Psoas muscle (tissue), 7 donors: ENCODE measurements at regions not wholly inside any gene's neighbourhood (a gene's known extent, or its start where the extent isn't known, plus 50 kb on each side); places are given as distances from the start of the nearest gene placed in this dataset.
A peak's percentile ranks its signal among the peaks of the same experiment; 100 is the strongest.

Experiments
- ATAC-seq, 4 donors: fragments of 200-7000 bp; cut with Tn5 transposase; one replicate each; pipeline ENCODE4 v1.9.1; 2020; ENCODE audit warnings: moderate library complexity in 3 of 4, mild to moderate bottlenecking in 2 of 4
- DNase-seq, 2 donors: peaks; one replicate each; pipeline ENCODE4 v3.0.0-alpha.2; 2020
- H3K27ac ChIP-seq: fragments of 200-600 bp; one replicate; pipeline ENCODE4 v1.8.0; 2022
- H3K27me3 ChIP-seq, 3 donors: fragments of 200-600 bp in 1 of 3; one replicate each; pipeline versions ENCODE4 v1.6.1 to v1.8.0; 2013 to 2022; ENCODE audit warnings: low read length in 2 of 3, mild to moderate bottlenecking in 2 of 3, moderate library complexity in 1 of 3; ENCODE audit not compliant: insufficient read depth in 3 of 3
- H3K36me3 ChIP-seq, 2 donors: fragments of 200-600 bp in 1 of 2; one replicate each; pipeline versions ENCODE4 v1.6.1 to v1.8.0; 2013 to 2022; ENCODE audit warnings: low read depth in 1 of 2, mild to moderate bottlenecking in 1 of 2, moderate library complexity in 1 of 2; ENCODE audit not compliant: insufficient read depth in 1 of 2
- H3K4me1 ChIP-seq: fragments of 200-600 bp; one replicate; pipeline ENCODE4 v1.8.0; 2022
- H3K4me3 ChIP-seq: fragments of 200-600 bp; one replicate; pipeline ENCODE4 v1.8.0; 2022; ENCODE audit warnings: mild to moderate bottlenecking
- H3K9me3 ChIP-seq: fragments of 200-600 bp; one replicate; pipeline ENCODE4 v1.8.0; 2022
- WGBS, 3 donors: extraction: QIAGEN DNeasy Blood & Tissue Kit; methylation state at CpG; one replicate each; pipeline versions ENCODE4 v1.1.6 to v1.1.7; 2013; 5-methylcytosine and 5-hydroxymethylcytosine counted together
- intact Hi-C, 2 donors: fragments of 100-400 bp; cut with DNase I; formaldehyde crosslinking; loops; one replicate each; pipeline versions ENCODE4 v1.11.0 to v1.14.2; 2022
- TF ChIP-seq, protein P1 (sequence below): fragments of 200-600 bp; IDR thresholded peaks from one replicate; pipeline ENCODE4 v1.8.0; 2022; ENCODE audit warnings: antibody characterized with exemption
- donor health status: healthy with polysubstance abuse.
- donor health status: DM: no; HTN: no; CAD: no; lungs with moderate emphysema.
- donor health status: Bipolar disorder and iron deficiency.
- donor health status: healthy.
- donor health status: DM: yes; HTN: yes; CAD: no.
- donor health status: DM: no; HTN: no; CAD: no.
- donor health status: DM: yes; HTN: yes; CAD: no.

DNA sequence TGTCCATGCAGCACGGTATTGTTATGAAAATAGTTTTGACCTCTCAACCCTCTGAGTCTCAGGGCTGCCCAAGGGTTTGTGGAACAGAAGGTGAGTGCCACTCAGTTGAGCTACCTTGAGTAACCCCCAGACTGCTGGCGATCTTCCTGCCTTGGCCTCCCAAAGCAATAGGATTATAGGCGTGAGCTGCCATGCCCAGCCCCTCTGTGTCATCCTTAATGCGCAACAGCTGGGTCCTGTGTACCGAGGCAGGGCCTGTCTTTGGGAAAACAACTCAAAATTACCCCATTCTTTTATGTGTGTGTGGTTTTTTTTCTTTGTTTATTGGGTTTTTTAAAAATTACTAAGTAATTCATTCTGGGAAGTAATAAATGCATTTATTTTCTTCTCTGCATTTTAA is 78.3 kb upstream of the TPM1 start:
- H3K27ac ChIP-seq: no peak overlapping the region
- no peaks in the 10 kb centered on the region for H3K36me3 ChIP-seq
- peak in 1 of 2 donors; percentile 69 for DNase-seq
- peaks cover 9% of the 10 kb centered on the region for H3K4me1 ChIP-seq
- H3K9me3 ChIP-seq: no peaks in the 10 kb centered on the region
- H3K4me3 ChIP-seq: no peak overlapping the region
- TF ChIP-seq, protein P1, sequence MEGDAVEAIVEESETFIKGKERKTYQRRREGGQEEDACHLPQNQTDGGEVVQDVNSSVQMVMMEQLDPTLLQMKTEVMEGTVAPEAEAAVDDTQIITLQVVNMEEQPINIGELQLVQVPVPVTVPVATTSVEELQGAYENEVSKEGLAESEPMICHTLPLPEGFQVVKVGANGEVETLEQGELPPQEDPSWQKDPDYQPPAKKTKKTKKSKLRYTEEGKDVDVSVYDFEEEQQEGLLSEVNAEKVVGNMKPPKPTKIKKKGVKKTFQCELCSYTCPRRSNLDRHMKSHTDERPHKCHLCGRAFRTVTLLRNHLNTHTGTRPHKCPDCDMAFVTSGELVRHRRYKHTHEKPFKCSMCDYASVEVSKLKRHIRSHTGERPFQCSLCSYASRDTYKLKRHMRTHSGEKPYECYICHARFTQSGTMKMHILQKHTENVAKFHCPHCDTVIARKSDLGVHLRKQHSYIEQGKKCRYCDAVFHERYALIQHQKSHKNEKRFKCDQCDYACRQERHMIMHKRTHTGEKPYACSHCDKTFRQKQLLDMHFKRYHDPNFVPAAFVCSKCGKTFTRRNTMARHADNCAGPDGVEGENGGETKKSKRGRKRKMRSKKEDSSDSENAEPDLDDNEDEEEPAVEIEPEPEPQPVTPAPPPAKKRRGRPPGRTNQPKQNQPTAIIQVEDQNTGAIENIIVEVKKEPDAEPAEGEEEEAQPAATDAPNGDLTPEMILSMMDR: no peak
- intact Hi-C loops: no loop called here
- H3K27me3 ChIP-seq: no peaks in the 10 kb centered on the region
- 42 to 57% (median 43%) methylated on average over 5 of the region's 5 CpGs for WGBS, 3 donors
- peak; percentile 24 to 86 (median 70) for ATAC-seq

- WGBS, 3 donors: 82 to 88% (median 86%) methylated on average over 4 of the region's 4 CpGs
- H3K9me3 ChIP-seq: no peaks in the 10 kb centered on the region
- TF ChIP-seq, protein P1: no peak
- peaks cover 9% of the 10 kb centered on the region for H3K4me1 ChIP-seq
- no peaks in the 10 kb centered on the region for H3K36me3 ChIP-seq
- intact Hi-C loops: no loop called here
- ATAC-seq (peak in 2 of 4 donors; percentile 52 to 60), DNase-seq (no peak)
- H3K27ac ChIP-seq: no peak overlapping the region
- no peaks in the 10 kb centered on the region for H3K27me3 ChIP-seq
- H3K4me3 ChIP-seq: no peak overlapping the region
Measured at GRCh38 chr15:62966294-62967078, 76.1 kb upstream of the TPM1 start.

- Histone ChIP-seq H3K9me3 (no peaks in the 10 kb centered on the region), H3K36me3 (no peaks in the 10 kb centered on the region), H3K4me3 (no peak overlapping the region), H3K27me3 (no peaks in the 10 kb centered on the region), H3K4me1 (peaks cover 9% of the 10 kb centered on the region), H3K27ac (no peak overlapping the region)
- DNase-seq (no peak), ATAC-seq (no peak)
- 81 to 87% (median 83%) methylated on average over 7 of the region's 7 CpGs for WGBS, 3 donors
- TF ChIP-seq, protein P1: no peak
- intact Hi-C loops: no loop called here
Measured at GRCh38 chr15:62968699-62969098, 73.8 kb upstream of the TPM1 start.

- Histone ChIP-seq H3K27ac (no peak overlapping the region), H3K27me3 (no peaks in the 10 kb centered on the region), H3K9me3 (no peaks in the 10 kb centered on the region), H3K36me3 (no peaks in the 10 kb centered on the region), H3K4me3 (no peak overlapping the region), H3K4me1 (peaks cover 3% of the 10 kb centered on the region)
- intact Hi-C loops: no loop called here
- DNase-seq (no peak), ATAC-seq (no peak)
- TF ChIP-seq, protein P1: no peak
- 86 to 96% (median 96%) methylated on average over 1 of the region's 1 CpG for WGBS, 3 donors
Measured at GRCh38 chr15:62969442-62970089, 73.0 kb upstream of the TPM1 start.
